SK-N-SH (cell line): ENCODE measurements at regions not wholly inside any gene's neighbourhood (a gene's known extent, or its start where the extent isn't known, plus 50 kb on each side); places are given as distances from the start of the nearest gene placed in this dataset.

ENCODE experiments used
- CTCF ChIA-PET: fragments of 300-600, 350-600 bp; formaldehyde crosslinking; extraction: SDS; loops from one replicate; lab custom pipeline; 2021; lab: Yijun Ruan, JAX
- POLR2A ChIA-PET: fragments of 350-600 bp; sonication (Branson Sonifier 250); formaldehyde crosslinking; extraction: SDS; loops from one replicate; lab custom pipeline; 2020; ENCODE audit warnings: antibody characterized with exemption, inconsistent platforms; lab: Yijun Ruan, JAX
- DNase-seq: peaks from one replicate; pipeline ENCODE4 v3.0.0; 2012
- H2AFZ ChIP-seq: fragments of 200-600 bp; sonication (generic); 2 replicates; pipeline ENCODE4 v1.8.1; 2016; ENCODE audit warnings: antibody characterized with exemption, mild to moderate bottlenecking, low read depth
- H3F3A ChIP-seq: fragments of 200-600 bp; sonication (generic); replicated peaks from 2 replicates; pipeline ENCODE3; 2016; ENCODE audit warnings: antibody characterized with exemption, mild to moderate bottlenecking; ENCODE audit not compliant: insufficient read depth
- H3K27ac ChIP-seq, 2 experiments: fragments of 200-500 bp in 1 of 2; fragments of 200-600 bp in 1 of 2; sonication (Bioruptor generic) in 1 of 2; sonication (generic), shearing (Covaris generic) in 1 of 2; 2 replicates each; pipeline versions ENCODE4 v1.5.1 to v1.6.1; 2014 to 2016; ENCODE audit warnings: low read depth in 2 of 2, inconsistent platforms in 1 of 2, low read length in 1 of 2, mild to moderate bottlenecking in 1 of 2, mixed read lengths in 1 of 2
- H3K27me3 ChIP-seq: fragments of 200-600 bp; sonication (generic), shearing (Covaris generic); 2 replicates; pipeline ENCODE4 v1.6.1; 2016; ENCODE audit warnings: mixed run types; ENCODE audit not compliant: insufficient read depth
- H3K36me3 ChIP-seq, 2 experiments: fragments of 200-500 bp in 1 of 2; fragments of 200-600 bp in 1 of 2; sonication (Bioruptor generic) in 1 of 2; sonication (generic) in 1 of 2; replicated peaks in 1 of 2; 2 replicates each; pipeline versions ENCODE3 to v1.5.1; 2014 to 2016; ENCODE audit warnings: low read length in 1 of 2, mild to moderate bottlenecking in 1 of 2; ENCODE audit not compliant: insufficient read depth in 2 of 2, control insufficient read depth in 1 of 2
- H3K4me1 ChIP-seq, 2 experiments: fragments of 200-500 bp in 1 of 2; fragments of 200-600 bp in 1 of 2; sonication (Bioruptor generic) in 1 of 2; sonication (generic), shearing (Covaris generic) in 1 of 2; 2 replicates each; pipeline versions ENCODE4 v1.5.1 to v1.6.1; 2014 to 2016; ENCODE audit warnings: low read depth in 1 of 2, low read length in 1 of 2, mixed run types in 1 of 2; ENCODE audit not compliant: insufficient read depth in 2 of 2, control insufficient read depth in 1 of 2
- H3K4me2 ChIP-seq: fragments of 200-600 bp; sonication (generic), shearing (Covaris generic); 2 replicates; pipeline ENCODE4 v1.6.1; 2017; ENCODE audit warnings: mixed run types
- H3K4me3 ChIP-seq, 2 experiments: fragments of 200-500 bp in 1 of 2; fragments of 200-600 bp in 1 of 2; sonication (Bioruptor generic) in 1 of 2; sonication (generic), shearing (Covaris generic) in 1 of 2; 2 replicates each; pipeline versions ENCODE4 v1.5.1 to v1.8.1; 2014 to 2016; ENCODE audit warnings: low read depth in 2 of 2, inconsistent platforms in 1 of 2, low read length in 1 of 2, mild to moderate bottlenecking in 1 of 2, mixed read lengths in 1 of 2, moderate library complexity in 1 of 2
- H3K79me2 ChIP-seq: fragments of 200-600 bp; sonication (generic); 2 replicates; pipeline ENCODE4 v1.8.1; 2017; ENCODE audit warnings: mild to moderate bottlenecking; ENCODE audit not compliant: insufficient read depth
- H3K9ac ChIP-seq: fragments of 200-600 bp; sonication (generic); 2 replicates; pipeline ENCODE4 v1.6.1; 2017; ENCODE audit warnings: mixed run types
- H3K9me2 ChIP-seq: fragments of 200-600 bp; sonication (generic); 2 replicates; pipeline ENCODE4 v1.6.1; 2017; ENCODE audit warnings: mixed run types
- H3K9me3 ChIP-seq: fragments of 200-600 bp; sonication (generic); 2 replicates; pipeline ENCODE4 v1.6.1; 2017; ENCODE audit warnings: mixed run types, mild to moderate bottlenecking, moderate library complexity
- H4K20me1 ChIP-seq: fragments of 200-600 bp; sonication (generic); 2 replicates; pipeline ENCODE4 v1.6.1; 2017; ENCODE audit warnings: mild to moderate bottlenecking, mixed run types; ENCODE audit not compliant: insufficient read depth
- CHD2 ChIP-seq: fragments of 150-350 bp; IDR thresholded peaks from 2 replicates; pipeline ENCODE4 v1.6.1; 2018; ENCODE audit warnings: low read length; ENCODE audit not compliant: partially characterized antibody
- ELF1 ChIP-seq: IDR thresholded peaks from 2 replicates; pipeline ENCODE4 v1.4.0; 2012
- EP300 ChIP-seq, 2 experiments: IDR thresholded peaks; 2 replicates each; pipeline versions ENCODE4 v1.4.0 to v1.6.1; 2012; ENCODE audit warnings: borderline replicate concordance in 1 of 2, low read depth in 1 of 2, low read length in 1 of 2
- GABPA ChIP-seq: IDR thresholded peaks from 2 replicates; pipeline ENCODE4 v1.4.0; 2012; ENCODE audit warnings: low read depth, mild to moderate bottlenecking
- GATA2 ChIP-seq: sonication (generic); formaldehyde crosslinking; IDR thresholded peaks from 2 replicates; pipeline ENCODE4 v1.5.0; 2020; ENCODE audit warnings: mild to moderate bottlenecking, missing genetic modification reagents
- IRF3 ChIP-seq: fragments of 150-350 bp; IDR thresholded peaks from 2 replicates; pipeline ENCODE4 v1.6.1; 2016; ENCODE audit warnings: mild to moderate bottlenecking, low read depth, low read length
- JUND ChIP-seq: IDR thresholded peaks from 2 replicates; pipeline ENCODE4 v1.4.0; 2012
- MAX ChIP-seq: IDR thresholded peaks from 2 replicates; pipeline ENCODE4 v1.4.0; 2012; ENCODE audit warnings: low read depth
- NRF1 ChIP-seq: IDR thresholded peaks from 2 replicates; pipeline ENCODE4 v1.6.1; 2012; ENCODE audit warnings: low read depth, mild to moderate bottlenecking, low read length
- RCOR1 ChIP-seq: fragments of 150-350 bp; IDR thresholded peaks from 2 replicates; pipeline ENCODE4 v1.6.1; 2017; ENCODE audit warnings: antibody characterized with exemption, low read length
- RFX5 ChIP-seq: IDR thresholded peaks from 2 replicates; pipeline ENCODE4 v1.6.1; 2012; ENCODE audit warnings: mild to moderate bottlenecking, improper control_type of control experiment, low read length
- RXRA ChIP-seq: IDR thresholded peaks from 2 replicates; pipeline ENCODE4 v1.4.0; 2012; ENCODE audit warnings: low read depth, mild to moderate bottlenecking, borderline replicate concordance
- SMC3 ChIP-seq: IDR thresholded peaks from 2 replicates; pipeline ENCODE4 v1.6.1; 2012; ENCODE audit warnings: low read depth, low read length, improper control_type of control experiment
- TCF12 ChIP-seq: IDR thresholded peaks from 2 replicates; pipeline ENCODE4 v1.4.0; 2012
- USF1 ChIP-seq: IDR thresholded peaks from 2 replicates; pipeline ENCODE4 v1.4.0; 2012; ENCODE audit warnings: low read depth, borderline replicate concordance
- USF2 ChIP-seq: fragments of 150-350 bp; IDR thresholded peaks from 2 replicates; pipeline ENCODE4 v1.6.1; 2017; ENCODE audit warnings: antibody characterized with exemption, low read length, low read depth, borderline replicate concordance
- ZBTB33 ChIP-seq: IDR thresholded peaks from 2 replicates; pipeline ENCODE4 v1.4.0; 2012; ENCODE audit warnings: low read depth, borderline replicate concordance
- WGBS: methylation state at CpG from one replicate; pipeline ENCODE4 v1.1.6; 2017; ENCODE audit warnings: low lambda C conversion rate; 5-methylcytosine and 5-hydroxymethylcytosine counted together

- TF ChIP-seq IRF3, result no peak
Observed at GRCh38 chr7:9718071-9718661, 1255.5 kb upstream of the PHF14 start (continued).

GRCh38 chr7:9719303-9719702 is 1254.4 kb upstream of the PHF14 start:
- H3K9ac ChIP-seq, result no peak overlapping the region
- ChIA-PET POLR2A (no interaction called here), CTCF (no interaction called here)
- H3K9me2 ChIP-seq, result no peaks in the 10 kb centered on the region
- no peak overlapping the region for H3K4me2 ChIP-seq
- no peak for DNase-seq
- H3K9me3 ChIP-seq, result no peaks in the 10 kb centered on the region
- H3K79me2 ChIP-seq, result no peaks in the 10 kb centered on the region
- H4K20me1 ChIP-seq, result no peaks in the 10 kb centered on the region
- H3K4me1 ChIP-seq, result no peaks in the 10 kb centered on the region
- TF ChIP-seq USF1 (no peak), JUND (no peak), TCF12 (no peak), RCOR1 (no peak), GATA2 (CRISPR knock-in tag) (no peak), GABPA (no peak), SMC3 (no peak), ELF1 (no peak), EP300 (IDR thresholded peaks at IDR 0.05; ENCODE audit: borderline replicate concordance in 1 of 2, low read depth in 1 of 2, low read length in 1 of 2) (no peak), USF2 (no peak), IRF3 (no peak), ZBTB33 (no peak), MAX (no peak), RFX5 (no peak), NRF1 (no peak), CHD2 (no peak), RXRA (no peak)
- no peaks in the 10 kb centered on the region for H3K27me3 ChIP-seq
- H2AFZ ChIP-seq, result no peak overlapping the region
- no peak overlapping the region for H3K4me3 ChIP-seq
- no peaks in the 10 kb centered on the region for H3F3A ChIP-seq
- 30% methylated on average over 4 of the region's 4 CpGs for WGBS
- H3K27ac ChIP-seq, result no peak overlapping the region
- H3K36me3 ChIP-seq, result no peaks in the 10 kb centered on the region
